Activated CD8-positive, alpha-beta T cell treated with anti-CD3 and anti-CD28 coated beads for 36 hours (primary cell): ENCODE measurements at regions not wholly inside any gene's neighbourhood (a gene's known extent, or its start where the extent isn't known, plus 50 kb on each side); places are given as distances from the start of the nearest gene placed in this dataset.

ENCODE experiments used
- ATAC-seq: fragments of 200-7000 bp; cut with Tn5 transposase; one replicate; pipeline ENCODE4 v1.10.0; 2021; ENCODE audit warnings: mild to moderate bottlenecking, moderate library complexity
- CTCF ChIA-PET: fragments of 350-600 bp; sonication (Branson Sonifier 250); formaldehyde crosslinking; loops from one replicate; lab custom pipeline; 2021; ENCODE audit warnings: antibody characterized with exemption; lab: Charles Lee
- POLR2A ChIA-PET: fragments of 350-600 bp; sonication (Branson Sonifier 250); formaldehyde crosslinking; loops from one replicate; lab custom pipeline; 2021; ENCODE audit warnings: antibody characterized with exemption; lab: Charles Lee
- DNase-seq: peaks from one replicate; pipeline ENCODE4 v3.0.0-alpha.2; 2020
- H3K27ac Mint-ChIP-seq: one replicate; pipeline ENCODE4 v1.8.0; 2021; ENCODE audit warnings: mild to moderate bottlenecking, mixed read lengths
- H3K27me3 Mint-ChIP-seq: one replicate; pipeline ENCODE4 v1.8.0; 2021; ENCODE audit warnings: mixed read lengths
- H3K36me3 Mint-ChIP-seq: one replicate; pipeline ENCODE4 v1.8.0; 2021; ENCODE audit warnings: low read depth, mixed read lengths
- H3K4me1 Mint-ChIP-seq: one replicate; pipeline ENCODE4 v1.8.0; 2021; ENCODE audit warnings: low read depth, mixed read lengths
- H3K4me3 Mint-ChIP-seq: one replicate; pipeline ENCODE4 v1.8.0; 2021; ENCODE audit warnings: mild to moderate bottlenecking, moderate library complexity, mixed read lengths
- H3K9me3 Mint-ChIP-seq: one replicate; pipeline ENCODE4 v1.8.0; 2021; ENCODE audit warnings: mixed read lengths
- CTCF ChIP-seq: fragments of 200-600 bp; IDR thresholded peaks from one replicate; pipeline ENCODE4 v1.8.0; 2022; ENCODE audit warnings: antibody characterized with exemption, mild to moderate bottlenecking
- intact Hi-C: fragments of 100-400 bp; cut with micrococcal nuclease; formaldehyde crosslinking; loops from one replicate; pipeline ENCODE4 v1.10.0; 2022

DNA sequence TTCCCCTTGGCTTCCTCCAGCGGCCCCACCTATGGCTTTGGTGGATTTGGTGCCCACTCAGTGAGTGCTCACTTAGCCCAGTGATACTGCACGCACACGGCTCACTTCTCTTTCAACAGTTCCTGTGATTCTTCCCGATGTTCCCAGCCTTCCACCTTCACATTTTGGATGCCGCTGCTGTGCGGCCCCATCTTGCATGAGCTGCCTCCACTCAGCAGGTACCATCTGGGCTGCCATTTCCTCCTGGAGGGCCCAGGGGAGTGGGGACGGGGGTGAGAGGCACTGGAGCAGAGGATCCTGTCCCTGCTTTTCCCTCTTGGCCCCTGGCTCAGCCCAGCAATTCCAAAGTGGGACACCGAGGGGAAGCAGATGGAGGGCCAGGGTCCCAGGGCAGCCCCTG is 323.3 kb upstream of the ZNF32 start:
- ChIA-PET POLR2A (no interaction called here), CTCF (no interaction called here)
- no peaks in the 10 kb centered on the region for H3K9me3 Mint-ChIP-seq
- H3K27ac Mint-ChIP-seq: no peak overlapping the region
- ATAC-seq (no peak), DNase-seq (no peak)
- no peaks in the 10 kb centered on the region for H3K36me3 Mint-ChIP-seq
- no peak overlapping the region for H3K4me3 Mint-ChIP-seq
- no peak for TF ChIP-seq CTCF
- no peaks in the 10 kb centered on the region for H3K4me1 Mint-ChIP-seq
- peaks cover 1% of the 10 kb centered on the region for H3K27me3 Mint-ChIP-seq
- intact Hi-C loops: no loop called here

GRCh38 chr10:43971306-43971705 is 322.6 kb upstream of the ZNF32 start:
- TF ChIP-seq CTCF: no peak
- Mint-ChIP-seq H3K4me3 (no peak overlapping the region), H3K27ac (no peak overlapping the region), H3K4me1 (no peaks in the 10 kb centered on the region), H3K27me3 (peaks cover 1% of the 10 kb centered on the region), H3K36me3 (no peaks in the 10 kb centered on the region), H3K9me3 (no peaks in the 10 kb centered on the region)
- ChIA-PET POLR2A (no interaction called here), CTCF (no interaction called here)
- DNase-seq (no peak), ATAC-seq (no peak)
- intact Hi-C loops: no loop called here

DNA sequence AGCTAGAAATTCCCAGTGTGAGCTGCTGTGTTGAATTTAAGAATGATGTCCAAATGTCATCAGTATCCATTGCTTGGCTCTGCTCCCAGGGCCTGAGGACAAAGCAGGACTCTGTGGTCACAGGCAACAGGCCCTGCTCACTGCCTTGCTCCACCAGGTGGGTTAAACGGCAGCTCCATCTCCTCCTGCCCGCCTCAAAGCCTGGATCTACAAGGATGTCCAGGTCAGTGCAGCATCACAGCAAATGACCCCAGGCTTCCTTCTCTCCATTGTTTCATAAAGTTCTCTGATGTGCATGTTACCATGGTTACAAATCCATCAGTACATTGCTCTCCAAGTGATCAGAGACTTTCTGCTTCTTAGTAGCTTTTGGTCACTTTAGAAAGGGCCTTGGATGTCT is 322.0 kb upstream of the ZNF32 start:
- intact Hi-C loops: no loop called here
- TF ChIP-seq CTCF: no peak
- CTCF ChIA-PET: no interaction called here
- POLR2A ChIA-PET: no interaction called here
- ATAC-seq (no peak), DNase-seq (no peak)
- no peak overlapping the region for H3K4me3 Mint-ChIP-seq
- no peaks in the 10 kb centered on the region for H3K9me3 Mint-ChIP-seq
- peaks cover 1% of the 10 kb centered on the region for H3K27me3 Mint-ChIP-seq
- no peaks in the 10 kb centered on the region for H3K36me3 Mint-ChIP-seq
- H3K27ac Mint-ChIP-seq: no peak overlapping the region
- H3K4me1 Mint-ChIP-seq: no peaks in the 10 kb centered on the region

GRCh38 chr10:43970018-43970698 is 321.5 kb upstream of the ZNF32 start:
- ATAC-seq: no peak
- no peak for TF ChIP-seq CTCF
- intact Hi-C loops: no loop called here
- POLR2A ChIA-PET: no interaction called here
- CTCF ChIA-PET: no interaction called here
- H3K27ac Mint-ChIP-seq: no peak overlapping the region
- no peaks in the 10 kb centered on the region for H3K9me3 Mint-ChIP-seq
- H3K36me3 Mint-ChIP-seq: no peaks in the 10 kb centered on the region
- H3K4me3 Mint-ChIP-seq: no peak overlapping the region
- peaks cover 5% of the 10 kb centered on the region for H3K4me1 Mint-ChIP-seq
- peaks cover 4% of the 10 kb centered on the region for H3K27me3 Mint-ChIP-seq
- no peak for DNase-seq

GRCh38 chr10:43969506-43969905 is 320.8 kb upstream of the ZNF32 start:
- CTCF ChIA-PET: no interaction called here
- no peaks in the 10 kb centered on the region for H3K36me3 Mint-ChIP-seq
- H3K4me3 Mint-ChIP-seq: no peak overlapping the region
- POLR2A ChIA-PET: no interaction called here
- H3K4me1 Mint-ChIP-seq: peaks cover 6% of the 10 kb centered on the region
- no peak for TF ChIP-seq CTCF
- intact Hi-C loops: no loop called here
- H3K27me3 Mint-ChIP-seq: peaks cover 7% of the 10 kb centered on the region
- no peak overlapping the region for H3K27ac Mint-ChIP-seq
- ATAC-seq: no peak
- DNase-seq: no peak
- no peaks in the 10 kb centered on the region for H3K9me3 Mint-ChIP-seq
